ENCODE measurements at regions not wholly inside any gene's neighbourhood (a gene's known extent, or its start where the extent isn't known, plus 50 kb on each side); places are given as distances from the start of the nearest gene placed in this dataset.

DNA sequence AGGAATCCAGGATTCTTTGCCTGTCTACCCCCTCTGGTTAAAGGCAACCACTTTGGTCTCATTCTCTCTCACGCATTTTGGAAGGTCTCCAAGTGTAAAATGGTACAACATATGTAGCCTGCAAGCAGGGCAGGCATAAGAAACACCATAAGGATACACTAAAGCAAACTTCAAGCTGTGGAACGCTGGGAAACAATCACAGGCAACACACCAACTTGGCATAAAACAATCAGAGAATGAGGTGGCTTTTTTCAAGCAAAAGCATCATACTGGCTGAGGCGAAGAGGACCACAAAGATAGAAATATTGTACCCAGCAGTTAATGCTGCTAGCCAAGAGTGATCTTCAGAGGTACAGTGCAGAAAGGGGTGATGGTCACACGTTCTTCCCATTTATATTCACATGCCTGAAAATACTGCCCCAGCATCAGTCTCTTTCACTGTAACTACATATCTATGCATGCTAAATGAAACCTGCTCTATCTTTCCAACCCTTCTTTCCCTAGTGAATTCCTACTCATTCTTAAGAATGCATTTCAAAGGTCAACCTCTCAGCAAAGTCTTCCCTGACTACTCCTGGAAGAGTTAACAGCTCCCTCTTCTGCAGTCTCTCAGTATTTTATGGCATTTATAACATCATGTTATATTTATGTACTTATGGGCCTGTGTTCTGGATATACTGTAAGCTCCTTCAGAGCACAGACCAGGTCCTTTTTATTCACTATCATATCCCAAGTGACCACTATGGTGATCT lies 71.9 kb upstream of the GALNT5 start:
- Mint-ChIP-seq H3K9me3 (no peaks in the 10 kb centered on the region), H3K36me3 (no peaks in the 10 kb centered on the region), H3K27me3 (peaks cover 1 to 22% of the 10 kb centered on the region in 2 donors), H3K27ac (no peak overlapping the region), H3K4me1 (peaks cover 0 to 12% (median 0%) of the 10 kb centered on the region in 3 donors), H3K4me3 (no peak overlapping the region)
- Histone ChIP-seq H3K4me3 (ENCODE audit: low read length) (no peak overlapping the region), H3K36me3 (ENCODE audit: insufficient read depth, low read length) (no peaks in the 10 kb centered on the region), H3K9me3 (ENCODE audit: low read length) (no peaks in the 10 kb centered on the region), H3K27me3 (ENCODE audit: insufficient read depth, low read length, poor library complexity, severe bottlenecking) (no peaks in the 10 kb centered on the region), H3K4me1 (ENCODE audit: insufficient read depth, low read length) (no peaks in the 10 kb centered on the region), H3K27ac (ENCODE audit: low read depth, low read length) (no peak overlapping the region)
- DNase-seq, result no peak
- ChIA-PET CTCF (no interaction called here), POLR2A (no interaction called here)

DNA sequence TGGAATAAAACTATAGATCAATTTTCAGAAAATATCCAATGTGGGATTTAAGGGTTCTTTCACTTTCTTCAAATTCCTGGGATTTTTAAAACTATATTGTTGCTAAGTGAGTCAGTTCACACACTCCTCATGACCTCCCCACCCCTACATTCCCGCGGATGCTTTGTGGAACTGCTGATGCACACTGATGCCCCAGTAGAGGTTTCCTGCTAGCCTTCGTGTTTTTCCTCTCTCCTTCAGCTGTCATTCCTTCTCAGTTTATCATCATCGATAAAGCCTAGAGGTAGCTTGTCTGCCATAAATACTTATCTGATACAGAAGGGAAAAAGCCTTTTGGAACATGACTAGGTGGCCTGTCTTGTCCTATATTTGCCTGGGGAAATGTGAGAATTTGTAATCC lies 67.4 kb upstream of the GALNT5 start:
- Histone ChIP-seq H3K36me3 (ENCODE audit: insufficient read depth, low read length) (no peaks in the 10 kb centered on the region), H3K27ac (ENCODE audit: low read depth, low read length) (no peak overlapping the region), H3K27me3 (ENCODE audit: insufficient read depth, low read length, poor library complexity, severe bottlenecking) (no peaks in the 10 kb centered on the region), H3K4me3 (ENCODE audit: low read length) (no peak overlapping the region), H3K9me3 (ENCODE audit: low read length) (no peaks in the 10 kb centered on the region), H3K4me1 (ENCODE audit: insufficient read depth, low read length) (no peaks in the 10 kb centered on the region)
- Mint-ChIP-seq H3K4me1 (peaks cover 0 to 3% (median 0%) of the 10 kb centered on the region in 3 donors), H3K36me3 (no peaks in the 10 kb centered on the region), H3K27ac (no peak overlapping the region), H3K9me3 (no peaks in the 10 kb centered on the region), H3K27me3 (peaks cover 4 to 19% of the 10 kb centered on the region in 2 donors), H3K4me3 (no peak overlapping the region)
- ChIA-PET CTCF (no interaction called here), POLR2A (no interaction called here)
- DNase-seq, result no peak

DNA sequence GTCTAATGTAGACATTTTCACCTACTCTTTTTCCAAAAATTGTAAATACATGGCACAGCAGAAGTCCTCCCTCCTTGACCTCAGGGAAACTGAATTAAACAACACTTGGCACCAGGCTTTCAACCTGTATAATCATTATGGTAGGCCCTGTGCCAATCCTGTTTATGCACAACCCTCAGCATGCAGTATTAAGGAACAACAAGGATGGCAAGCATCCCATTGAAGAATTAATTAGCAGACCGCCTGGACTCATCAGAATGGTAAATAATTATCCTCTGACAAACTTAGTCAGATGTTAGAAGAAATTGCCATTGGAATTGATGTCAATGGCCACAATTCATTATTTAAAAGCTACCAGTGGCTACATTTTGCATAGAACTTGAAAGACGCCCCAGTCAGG lies 66.3 kb upstream of the GALNT5 start:
- no peak overlapping the region for H3K27ac ChIP-seq (ENCODE audit: low read depth, low read length)
- H3K4me3 ChIP-seq (ENCODE audit: low read length), result no peak overlapping the region
- no peaks in the 10 kb centered on the region for H3K9me3 ChIP-seq (ENCODE audit: low read length)
- Mint-ChIP-seq H3K27ac (no peak overlapping the region), H3K36me3 (no peaks in the 10 kb centered on the region), H3K4me3 (no peak overlapping the region), H3K9me3 (no peaks in the 10 kb centered on the region), H3K4me1 (peaks cover 0 to 3% (median 0%) of the 10 kb centered on the region in 3 donors), H3K27me3 (peaks cover 3 to 12% of the 10 kb centered on the region in 2 donors)
- CTCF ChIA-PET, result no interaction called here
- POLR2A ChIA-PET, result no interaction called here
- H3K27me3 ChIP-seq (ENCODE audit: insufficient read depth, low read length, poor library complexity, severe bottlenecking), result no peaks in the 10 kb centered on the region
- H3K36me3 ChIP-seq (ENCODE audit: insufficient read depth, low read length), result no peaks in the 10 kb centered on the region
- H3K4me1 ChIP-seq (ENCODE audit: insufficient read depth, low read length), result no peaks in the 10 kb centered on the region
- DNase-seq, result no peak

DNA sequence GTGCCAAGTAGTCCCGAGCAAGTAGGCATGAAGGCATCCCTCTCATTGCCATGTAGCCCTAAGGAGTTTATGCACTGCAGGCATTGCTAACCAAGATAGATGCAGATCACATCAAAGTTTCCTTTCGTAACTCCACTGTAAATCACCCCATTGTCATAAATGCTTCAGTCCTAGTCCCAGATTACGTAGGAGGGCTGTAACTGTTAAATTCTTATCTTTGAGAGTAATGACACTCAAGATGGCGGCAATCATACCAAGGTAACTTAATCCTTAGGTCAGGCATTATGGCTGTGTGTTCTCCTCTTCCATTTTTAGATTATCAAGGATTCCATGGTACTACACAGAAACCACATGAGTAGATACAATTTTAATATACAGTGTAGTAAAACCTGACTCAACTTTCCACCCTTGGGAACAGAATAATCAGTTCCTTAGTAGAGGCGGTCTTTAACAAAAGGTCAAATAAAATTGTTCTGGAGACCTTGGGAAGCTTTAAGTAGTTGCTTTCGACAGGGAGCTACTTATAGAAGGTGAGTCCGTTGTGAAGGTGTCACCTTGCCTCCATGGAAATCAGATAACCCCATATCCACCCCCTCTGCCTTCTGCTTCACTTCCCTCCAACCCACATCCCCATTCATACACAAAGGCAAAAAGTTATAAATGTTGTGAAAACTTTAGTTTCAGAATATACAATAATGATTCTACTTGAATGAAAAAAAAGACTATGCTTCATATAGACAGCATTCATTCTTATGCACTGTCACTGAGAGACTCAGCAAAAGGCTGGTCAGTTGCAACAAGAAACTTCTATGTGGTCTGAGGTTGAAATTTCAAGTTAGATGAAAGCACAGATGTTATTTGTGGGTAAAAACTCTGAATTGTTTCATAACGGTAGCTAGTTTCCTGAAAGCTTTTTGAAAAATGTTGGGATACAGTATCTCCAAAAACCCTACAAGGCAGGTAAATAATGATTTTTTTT lies 64.8 kb upstream of the GALNT5 start:
- H3K27me3 ChIP-seq (ENCODE audit: insufficient read depth, low read length, poor library complexity, severe bottlenecking), result no peaks in the 10 kb centered on the region
- no peaks in the 10 kb centered on the region for H3K9me3 ChIP-seq (ENCODE audit: low read length)
- Mint-ChIP-seq H3K9me3 (no peaks in the 10 kb centered on the region), H3K4me3 (no peak overlapping the region), H3K27ac (no peak overlapping the region), H3K27me3 (peaks cover 5 to 9% of the 10 kb centered on the region in 2 donors), H3K36me3 (no peaks in the 10 kb centered on the region), H3K4me1 (peaks cover 0 to 3% (median 0%) of the 10 kb centered on the region in 3 donors)
- no peak overlapping the region for H3K4me3 ChIP-seq (ENCODE audit: low read length)
- no peaks in the 10 kb centered on the region for H3K4me1 ChIP-seq (ENCODE audit: insufficient read depth, low read length)
- H3K27ac ChIP-seq (ENCODE audit: low read depth, low read length), result no peak overlapping the region
- ChIA-PET CTCF (interaction anchor here (0.9 to 2.5 kb wide), 3 partner anchors 9 to 1816 kb away, joined by 3 to 7 read pairs (median 3); no protein-coding TSS in a partner anchor), POLR2A (no interaction called here)
- no peaks in the 10 kb centered on the region for H3K36me3 ChIP-seq (ENCODE audit: insufficient read depth, low read length)
- DNase-seq, result no peak

DNA sequence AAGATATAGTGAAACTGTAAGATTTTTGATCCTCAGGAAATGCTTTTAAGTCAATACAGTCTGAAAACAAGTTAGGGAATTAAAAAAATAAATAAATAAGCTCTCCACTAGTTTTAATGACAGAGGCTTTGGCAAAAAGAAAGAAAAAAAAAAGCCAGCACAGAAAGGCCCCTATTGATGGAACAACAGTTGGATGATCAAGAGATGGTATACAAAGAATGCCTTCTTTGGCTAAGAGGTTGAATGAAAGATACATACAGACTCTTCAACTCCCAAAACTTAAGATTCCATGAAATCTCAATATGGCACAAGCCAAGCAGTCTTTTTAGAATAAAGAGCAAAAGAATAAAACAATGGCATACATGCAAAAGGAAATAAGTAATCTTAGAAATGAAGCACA lies 64.0 kb upstream of the GALNT5 start:
- H3K36me3 ChIP-seq (ENCODE audit: insufficient read depth, low read length), result no peaks in the 10 kb centered on the region
- no peak overlapping the region for H3K27ac Mint-ChIP-seq
- no peak overlapping the region for H3K4me3 ChIP-seq (ENCODE audit: low read length)
- peaks cover 5 to 9% of the 10 kb centered on the region in 2 donors for H3K27me3 Mint-ChIP-seq
- no peaks in the 10 kb centered on the region for H3K9me3 Mint-ChIP-seq
- H3K27ac ChIP-seq (ENCODE audit: low read depth, low read length), result no peak overlapping the region
- no peak for DNase-seq
- CTCF ChIA-PET, result interaction anchor here (0.9 to 2.5 kb wide), 3 partner anchors 10 to 1817 kb away, joined by 3 to 7 read pairs (median 3); no protein-coding TSS in a partner anchor
- no peaks in the 10 kb centered on the region for H3K4me1 ChIP-seq (ENCODE audit: insufficient read depth, low read length)
- no peaks in the 10 kb centered on the region for H3K9me3 ChIP-seq (ENCODE audit: low read length)
- no peak overlapping the region for H3K4me3 Mint-ChIP-seq
- H3K36me3 Mint-ChIP-seq, result no peaks in the 10 kb centered on the region
- peaks cover 0 to 3% (median 0%) of the 10 kb centered on the region in 3 donors for H3K4me1 Mint-ChIP-seq
- POLR2A ChIA-PET, result no interaction called here
- H3K27me3 ChIP-seq (ENCODE audit: insufficient read depth, low read length, poor library complexity, severe bottlenecking), result no peaks in the 10 kb centered on the region

DNA sequence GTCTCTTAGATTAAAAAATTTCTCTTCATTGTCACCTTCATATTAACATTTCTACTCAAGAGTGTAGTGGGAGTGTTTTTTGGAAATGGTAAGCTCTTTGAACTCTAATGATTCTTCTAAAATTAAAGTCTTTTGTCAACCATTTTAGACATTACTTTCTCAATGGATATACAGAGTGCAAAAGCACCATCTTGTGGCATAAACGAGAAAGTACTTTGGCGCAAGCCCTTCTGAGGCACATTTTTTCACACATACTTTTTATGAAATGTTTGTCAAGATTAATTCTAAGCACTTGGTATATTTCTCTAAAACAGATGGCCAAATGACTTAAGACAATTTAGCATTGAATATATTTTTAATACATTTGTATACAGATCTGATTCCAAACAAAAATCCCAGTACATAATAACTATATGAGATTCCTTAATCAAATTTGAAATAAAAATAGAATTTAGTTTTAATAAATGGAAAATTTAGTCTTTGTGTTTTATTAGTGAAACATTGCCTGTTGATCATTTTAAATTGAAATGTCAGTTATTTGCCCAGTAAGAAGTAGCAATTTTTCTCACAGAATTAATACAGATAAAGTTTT lies 63.3 kb upstream of the GALNT5 start:
- Mint-ChIP-seq H3K4me1 (peaks cover 0 to 3% (median 0%) of the 10 kb centered on the region in 3 donors), H3K27me3 (peaks cover 5 to 7% of the 10 kb centered on the region in 2 donors), H3K27ac (no peak overlapping the region), H3K4me3 (no peak overlapping the region), H3K36me3 (no peaks in the 10 kb centered on the region), H3K9me3 (no peaks in the 10 kb centered on the region)
- peak in 1 of 5 donors; percentile 4 for DNase-seq
- no peak overlapping the region for H3K27ac ChIP-seq (ENCODE audit: low read depth, low read length)
- H3K4me3 ChIP-seq (ENCODE audit: low read length), result no peak overlapping the region
- H3K27me3 ChIP-seq (ENCODE audit: insufficient read depth, low read length, poor library complexity, severe bottlenecking), result no peaks in the 10 kb centered on the region
- H3K9me3 ChIP-seq (ENCODE audit: low read length), result no peaks in the 10 kb centered on the region
- no peaks in the 10 kb centered on the region for H3K4me1 ChIP-seq (ENCODE audit: insufficient read depth, low read length)
- H3K36me3 ChIP-seq (ENCODE audit: insufficient read depth, low read length), result no peaks in the 10 kb centered on the region
- ChIA-PET CTCF (interaction anchor here (0.9 to 2.5 kb wide), 2 partner anchors 11 to 14 kb away, joined by 3 to 7 read pairs; no protein-coding TSS in a partner anchor), POLR2A (no interaction called here)

DNA sequence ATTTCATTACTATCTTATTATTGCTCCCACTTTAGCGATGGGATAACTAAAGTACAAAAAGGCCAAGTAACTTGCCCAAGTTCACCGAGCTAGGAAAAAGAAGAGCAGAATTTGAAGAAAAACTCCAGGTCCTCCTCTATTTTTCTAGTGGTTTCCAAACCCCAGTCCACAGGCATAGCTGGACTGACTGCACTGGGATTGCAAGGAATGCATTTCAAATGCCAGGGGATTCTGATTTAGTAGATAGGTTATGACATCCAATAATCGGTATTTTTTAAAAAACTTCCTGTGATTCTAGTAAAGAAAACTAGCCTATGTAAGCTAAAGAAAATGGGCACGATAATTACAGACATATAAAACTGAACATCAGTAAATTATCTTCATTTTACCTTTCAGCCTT lies 62.7 kb upstream of the GALNT5 start:
- Histone ChIP-seq H3K27ac (ENCODE audit: low read depth, low read length) (no peak overlapping the region), H3K36me3 (ENCODE audit: insufficient read depth, low read length) (no peaks in the 10 kb centered on the region), H3K9me3 (ENCODE audit: low read length) (no peaks in the 10 kb centered on the region), H3K4me3 (ENCODE audit: low read length) (no peak overlapping the region), H3K4me1 (ENCODE audit: insufficient read depth, low read length) (no peaks in the 10 kb centered on the region), H3K27me3 (ENCODE audit: insufficient read depth, low read length, poor library complexity, severe bottlenecking) (no peaks in the 10 kb centered on the region)
- Mint-ChIP-seq H3K9me3 (no peaks in the 10 kb centered on the region), H3K4me3 (no peak overlapping the region), H3K27me3 (peaks cover 5% of the 10 kb centered on the region in 2 donors), H3K36me3 (no peaks in the 10 kb centered on the region), H3K4me1 (peaks cover 0 to 3% (median 0%) of the 10 kb centered on the region in 3 donors), H3K27ac (no peak overlapping the region)
- no peak for DNase-seq
- ChIA-PET POLR2A (no interaction called here), CTCF (interaction anchor here (2.5 kb wide), 1 partner anchor 12 kb away, joined by 7 read pairs; no protein-coding TSS in a partner anchor)

DNA sequence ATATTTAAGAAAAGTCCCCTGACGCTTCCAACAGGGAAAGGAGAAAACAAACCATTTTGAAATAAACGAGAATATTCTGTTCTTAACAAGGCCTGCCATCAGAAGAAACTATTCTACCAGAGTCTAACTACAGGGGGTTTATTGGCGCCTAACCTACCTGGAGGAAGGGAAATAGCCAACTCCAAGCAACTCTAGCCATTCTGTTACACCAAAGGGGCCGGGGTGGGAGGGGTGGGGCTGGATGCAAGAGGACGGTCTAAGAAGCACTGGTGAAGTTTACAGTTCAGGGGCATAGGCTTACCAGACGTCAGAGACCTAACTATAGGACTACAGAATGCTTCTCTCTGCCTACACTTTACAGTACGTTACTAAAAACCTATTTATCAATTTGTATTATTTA lies 60.5 kb upstream of the GALNT5 start:
- Mint-ChIP-seq H3K27ac (no peak overlapping the region), H3K4me1 (peaks cover 0 to 3% (median 0%) of the 10 kb centered on the region in 3 donors), H3K27me3 (peaks cover 3 to 5% of the 10 kb centered on the region in 2 donors), H3K9me3 (no peaks in the 10 kb centered on the region), H3K36me3 (no peaks in the 10 kb centered on the region), H3K4me3 (no peak overlapping the region)
- Histone ChIP-seq H3K4me3 (ENCODE audit: low read length) (no peak overlapping the region), H3K9me3 (ENCODE audit: low read length) (no peaks in the 10 kb centered on the region), H3K27ac (ENCODE audit: low read depth, low read length) (no peak overlapping the region), H3K36me3 (ENCODE audit: insufficient read depth, low read length) (no peaks in the 10 kb centered on the region), H3K4me1 (ENCODE audit: insufficient read depth, low read length) (no peaks in the 10 kb centered on the region), H3K27me3 (ENCODE audit: insufficient read depth, low read length, poor library complexity, severe bottlenecking) (no peaks in the 10 kb centered on the region)
- ChIA-PET CTCF (no interaction called here), POLR2A (no interaction called here)
- DNase-seq, result no peak
